A673 (cell line): ENCODE measurements at regions not wholly inside any gene's neighbourhood (a gene's known extent, or its start where the extent isn't known, plus 50 kb on each side); places are given as distances from the start of the nearest gene placed in this dataset.

ENCODE experiments used
- BruUV-seq: library from RNA; stranded (reverse); fragments of 400-500 nt; replicated peaks from 2 replicates; lab custom pipeline; 2021; lab: Mats Ljungman, UMichigan
- CTCF ChIA-PET: fragments of 300-600 bp; sonication (Branson Sonifier 250); formaldehyde crosslinking; loops from one replicate; lab custom pipeline; 2022; ENCODE audit warnings: antibody characterized with exemption; lab: Charles Lee
- POLR2A ChIA-PET: fragments of 300-600 bp; sonication (Branson Sonifier 250); formaldehyde crosslinking; loops from one replicate; lab custom pipeline; 2022; ENCODE audit warnings: antibody characterized with exemption; ENCODE audit not compliant: low non-redundant PET; lab: Charles Lee
- DNase-seq: peaks from one replicate; pipeline ENCODE4 v3.0.0-alpha.2; 2015; ENCODE audit warnings: low spot score
- H3K27ac ChIP-seq: fragments of 200-600 bp; sonication (generic); 2 replicates; pipeline ENCODE4 v1.5.1; 2016; ENCODE audit warnings: mixed run types, low read depth, mild to moderate bottlenecking, mixed read lengths, antibody characterized with exemption, low read length; ENCODE audit not compliant: poor library complexity, severe bottlenecking
- H3K27me3 ChIP-seq: fragments of 200-600 bp; sonication (generic); replicated peaks from 2 replicates; pipeline ENCODE4 v1.6.1; 2017; ENCODE audit warnings: mixed run types, low read depth, mild to moderate bottlenecking, mixed read lengths, antibody characterized with exemption, low read length; ENCODE audit not compliant: insufficient read depth, poor library complexity
- H3K36me3 ChIP-seq: fragments of 200-600 bp; sonication (generic); 2 replicates; pipeline ENCODE4 v1.6.1; 2016; ENCODE audit warnings: mixed run types, mild to moderate bottlenecking, mixed read lengths, antibody characterized with exemption, low read length; ENCODE audit not compliant: insufficient read depth, poor library complexity, severe bottlenecking
- H3K4me1 ChIP-seq: fragments of 200-600 bp; sonication (generic); 2 replicates; pipeline ENCODE4 v1.6.1; 2017; ENCODE audit warnings: mixed run types, mild to moderate bottlenecking, mixed read lengths, antibody characterized with exemption, low read length; ENCODE audit not compliant: insufficient read depth, poor library complexity, severe bottlenecking
- H3K4me3 ChIP-seq: fragments of 200-600 bp; sonication (generic); 2 replicates; pipeline ENCODE4 v1.5.1; 2016; ENCODE audit warnings: low read depth, mixed run types, mild to moderate bottlenecking, mixed read lengths, low read length; ENCODE audit not compliant: poor library complexity, severe bottlenecking
- H3K9me3 ChIP-seq: fragments of 200-600 bp; sonication (generic); 2 replicates; pipeline ENCODE4 v1.6.1; 2016; ENCODE audit warnings: mixed run types, low read depth, mild to moderate bottlenecking, mixed read lengths, antibody characterized with exemption, low read length; ENCODE audit not compliant: poor library complexity, severe bottlenecking
- CTCF ChIP-seq: fragments of 300-800, 200-600 bp; sonication (generic); conservative IDR thresholded peaks from 2 replicates; pipeline ENCODE4 v1.5.1; 2017; ENCODE audit warnings: low read depth, mild to moderate bottlenecking, antibody characterized with exemption, low read length, moderate library complexity, mixed read lengths
- EZH2 ChIP-seq: fragments of 200-600 bp; sonication (generic); IDR thresholded peaks from 2 replicates; pipeline ENCODE4 v1.6.1; 2017; ENCODE audit warnings: borderline replicate concordance, low read depth, mild to moderate bottlenecking, mixed read lengths, antibody characterized with exemption, low read length; ENCODE audit not compliant: poor library complexity, severe bottlenecking
- intact Hi-C: fragments of 100-400 bp; cut with micrococcal nuclease; formaldehyde crosslinking; loops from one replicate; pipeline ENCODE4 v1.10.0; 2022; ENCODE audit not compliant: unreplicated experiment

- no peak overlapping the region for H3K4me3 ChIP-seq
- H3K27me3 ChIP-seq: no peaks in the 10 kb centered on the region
- BruUV-seq: no TSS peak
- TF ChIP-seq CTCF (no peak), EZH2 (no peak)
- no peak for DNase-seq
- intact Hi-C loops: no loop called here
- H3K36me3 ChIP-seq: no peaks in the 10 kb centered on the region
- ChIA-PET CTCF (no interaction called here), POLR2A (no interaction called here)
- H3K9me3 ChIP-seq: no peaks in the 10 kb centered on the region
- no peak overlapping the region for H3K27ac ChIP-seq
- H3K4me1 ChIP-seq: no peaks in the 10 kb centered on the region
Measured at GRCh38 chr4:138537731-138538490, 295.8 kb upstream of the SLC7A11 start.

GRCh38 chr4:138535316-138535715, 293.2 kb upstream of the SLC7A11 start:
- H3K27me3 ChIP-seq: no peaks in the 10 kb centered on the region
- BruUV-seq: no TSS peak
- no peak overlapping the region for H3K27ac ChIP-seq
- peaks cover 12% of the 10 kb centered on the region for H3K9me3 ChIP-seq
- H3K4me3 ChIP-seq: no peak overlapping the region
- H3K4me1 ChIP-seq: no peaks in the 10 kb centered on the region
- no peaks in the 10 kb centered on the region for H3K36me3 ChIP-seq
- TF ChIP-seq EZH2: no peak
- no peak for TF ChIP-seq CTCF
- intact Hi-C loops: no loop called here
- ChIA-PET POLR2A (no interaction called here), CTCF (no interaction called here)
- no peak for DNase-seq

- Histone ChIP-seq H3K9me3 (no peaks in the 10 kb centered on the region), H3K27ac (no peak overlapping the region), H3K27me3 (no peaks in the 10 kb centered on the region), H3K4me1 (peaks cover 5% of the 10 kb centered on the region), H3K36me3 (no peaks in the 10 kb centered on the region), H3K4me3 (no peak overlapping the region)
- DNase-seq: peak; percentile 46
- no TSS peak for BruUV-seq
- POLR2A ChIA-PET: no interaction called here
- TF ChIP-seq CTCF (peak; percentile 52), EZH2 (no peak)
- CTCF ChIA-PET: interaction anchor here (0.6 kb wide), 1 partner anchor 28 kb away, joined by 3 read pairs; no protein-coding TSS in a partner anchor
- intact Hi-C loops: no loop called here
Measured at GRCh38 chr4:138522366-138522765, 280.2 kb upstream of the SLC7A11 start.
